ENCODE measurements at regions not wholly inside any gene's neighbourhood (a gene's known extent, or its start where the extent isn't known, plus 50 kb on each side); places are given as distances from the start of the nearest gene placed in this dataset.

DNA sequence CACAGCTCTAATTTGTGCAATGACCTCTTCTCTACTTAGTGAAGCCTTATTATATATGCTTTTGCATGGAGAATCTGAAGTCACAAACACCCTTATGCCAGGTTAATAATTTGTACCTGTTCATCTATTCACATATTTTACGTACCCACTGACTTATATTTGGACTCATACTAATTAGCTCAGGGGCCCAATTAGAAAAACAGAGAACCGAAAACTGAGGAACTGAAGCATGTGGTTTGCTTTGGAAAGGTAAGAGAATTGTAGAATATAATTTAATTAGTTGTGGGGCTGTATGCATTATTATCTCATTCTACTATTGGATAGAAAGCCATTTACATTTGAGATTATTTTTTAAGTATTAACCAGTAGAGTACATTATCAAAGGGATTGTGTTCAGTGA lies 805.9 kb upstream of the CITED2 start:
- TF ChIP-seq, protein P1, sequence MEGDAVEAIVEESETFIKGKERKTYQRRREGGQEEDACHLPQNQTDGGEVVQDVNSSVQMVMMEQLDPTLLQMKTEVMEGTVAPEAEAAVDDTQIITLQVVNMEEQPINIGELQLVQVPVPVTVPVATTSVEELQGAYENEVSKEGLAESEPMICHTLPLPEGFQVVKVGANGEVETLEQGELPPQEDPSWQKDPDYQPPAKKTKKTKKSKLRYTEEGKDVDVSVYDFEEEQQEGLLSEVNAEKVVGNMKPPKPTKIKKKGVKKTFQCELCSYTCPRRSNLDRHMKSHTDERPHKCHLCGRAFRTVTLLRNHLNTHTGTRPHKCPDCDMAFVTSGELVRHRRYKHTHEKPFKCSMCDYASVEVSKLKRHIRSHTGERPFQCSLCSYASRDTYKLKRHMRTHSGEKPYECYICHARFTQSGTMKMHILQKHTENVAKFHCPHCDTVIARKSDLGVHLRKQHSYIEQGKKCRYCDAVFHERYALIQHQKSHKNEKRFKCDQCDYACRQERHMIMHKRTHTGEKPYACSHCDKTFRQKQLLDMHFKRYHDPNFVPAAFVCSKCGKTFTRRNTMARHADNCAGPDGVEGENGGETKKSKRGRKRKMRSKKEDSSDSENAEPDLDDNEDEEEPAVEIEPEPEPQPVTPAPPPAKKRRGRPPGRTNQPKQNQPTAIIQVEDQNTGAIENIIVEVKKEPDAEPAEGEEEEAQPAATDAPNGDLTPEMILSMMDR (IDR thresholded peaks at IDR 0.05; ENCODE audit: control extremely low read depth, extremely low read depth, low read depth, missing control alignments), result no peak
- DNase-seq (ENCODE audit: extremely low spot score), result no peak
- ChIA-PET CTCF (interaction anchor here (1.2 kb wide), 1 partner anchor 48 kb away, joined by 3 read pairs; no protein-coding TSS in a partner anchor), POLR2A (no interaction called here)

DNA sequence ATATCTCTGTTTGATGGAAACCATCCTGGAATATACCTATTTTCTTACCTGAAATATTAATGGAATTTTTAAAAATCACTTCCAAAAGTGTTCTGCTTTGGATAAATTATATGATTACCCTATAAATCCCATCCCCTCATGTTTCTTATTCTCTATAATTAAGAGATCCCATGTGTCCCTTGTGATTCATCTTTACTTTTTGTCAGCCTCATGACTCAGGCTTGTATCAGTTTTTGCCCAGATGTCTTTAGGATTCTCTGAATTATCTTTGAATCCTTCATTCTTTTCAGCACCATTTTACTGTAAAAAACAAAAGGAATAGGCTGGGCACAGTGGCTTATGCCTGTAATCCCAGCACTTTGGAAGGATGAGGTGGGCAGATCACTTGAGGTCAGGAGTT lies 804.5 kb upstream of the CITED2 start:
- TF ChIP-seq, protein P1 (IDR thresholded peaks at IDR 0.05; ENCODE audit: control extremely low read depth, extremely low read depth, low read depth, missing control alignments), result no peak
- ChIA-PET CTCF (interaction anchor here (1.8 kb wide), 1 partner anchor 12 kb away, joined by 4 read pairs; no protein-coding TSS in a partner anchor), POLR2A (no interaction called here)
- no peak for DNase-seq (ENCODE audit: extremely low spot score)

DNA sequence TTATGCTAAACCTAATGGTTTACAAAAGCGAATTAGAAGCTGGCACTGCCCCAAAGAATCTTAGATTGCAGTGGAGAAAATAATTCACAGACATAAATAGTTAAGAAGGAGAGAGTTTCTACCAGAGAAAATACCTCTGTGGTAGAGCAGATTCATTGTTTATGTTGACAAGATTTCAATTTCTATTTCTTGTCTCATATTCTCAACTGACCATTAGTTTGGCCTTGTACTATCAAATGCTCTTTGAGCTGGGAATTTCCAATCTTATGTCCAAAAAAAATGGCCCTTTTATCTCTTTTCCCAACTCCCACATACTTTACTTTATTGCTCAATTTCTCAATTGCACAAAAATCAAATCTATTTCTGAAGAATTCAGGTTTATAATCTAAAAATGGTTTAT lies 804.1 kb upstream of the CITED2 start:
- DNase-seq (ENCODE audit: extremely low spot score), result no peak
- ChIA-PET CTCF (interaction anchor here (1.8 kb wide), 1 partner anchor 13 kb away, joined by 4 read pairs; no protein-coding TSS in a partner anchor), POLR2A (interaction anchor here (0.6 kb wide), 1 partner anchor 760 kb away, joined by 3 read pairs; no protein-coding TSS in a partner anchor)
- TF ChIP-seq, protein P1 (IDR thresholded peaks at IDR 0.05; ENCODE audit: control extremely low read depth, extremely low read depth, low read depth, missing control alignments), result no peak

DNA sequence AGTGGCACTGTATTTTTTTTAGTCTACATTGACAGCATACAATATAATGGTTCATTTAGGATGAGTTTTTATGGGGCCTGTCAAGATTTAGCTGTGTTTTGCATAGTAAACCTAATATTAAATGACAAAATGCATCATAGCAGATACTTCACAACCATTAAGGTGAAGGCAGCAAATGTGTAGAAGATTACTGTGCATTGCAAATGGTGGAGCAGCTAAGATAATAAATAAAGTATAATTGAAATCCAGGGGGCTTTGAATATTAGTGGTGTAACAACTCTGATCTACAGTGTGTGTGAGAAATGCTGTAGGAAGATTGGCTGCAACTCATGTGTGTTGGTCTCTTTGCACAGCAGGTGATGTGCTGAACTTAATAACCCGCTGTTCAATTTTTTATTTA lies 801.9 kb upstream of the CITED2 start:
- ChIA-PET POLR2A (no interaction called here), CTCF (no interaction called here)
- TF ChIP-seq, protein P1 (IDR thresholded peaks at IDR 0.05; ENCODE audit: control extremely low read depth, extremely low read depth, low read depth, missing control alignments), result no peak
- no peak for DNase-seq (ENCODE audit: extremely low spot score)

DNA sequence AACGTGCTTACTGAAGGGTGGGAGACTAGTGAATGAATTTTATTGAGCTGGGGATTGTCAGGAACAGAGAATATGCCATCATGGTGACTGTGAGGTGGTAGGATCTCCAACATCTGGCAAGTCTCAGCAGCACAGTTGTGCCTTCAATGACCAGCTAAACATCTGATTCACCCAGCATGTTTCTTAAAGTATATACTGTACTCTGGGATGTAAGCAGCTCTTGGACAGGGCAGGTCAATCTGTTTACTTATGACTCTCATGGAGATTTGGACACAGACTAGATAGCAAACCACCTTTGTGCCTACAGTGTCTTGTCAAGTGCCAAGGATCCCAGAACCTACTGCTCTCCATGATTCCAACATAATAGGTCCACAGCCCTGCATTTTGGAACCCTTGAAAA lies 801.0 kb upstream of the CITED2 start:
- TF ChIP-seq, protein P1 (IDR thresholded peaks at IDR 0.05; ENCODE audit: control extremely low read depth, extremely low read depth, low read depth, missing control alignments), result no peak
- ChIA-PET POLR2A (no interaction called here), CTCF (interaction anchor here (1.3 kb wide), 2 partner anchors 10 to 28 kb away, joined by 3 to 7 read pairs; no protein-coding TSS in a partner anchor)
- no peak for DNase-seq (ENCODE audit: extremely low spot score)

DNA sequence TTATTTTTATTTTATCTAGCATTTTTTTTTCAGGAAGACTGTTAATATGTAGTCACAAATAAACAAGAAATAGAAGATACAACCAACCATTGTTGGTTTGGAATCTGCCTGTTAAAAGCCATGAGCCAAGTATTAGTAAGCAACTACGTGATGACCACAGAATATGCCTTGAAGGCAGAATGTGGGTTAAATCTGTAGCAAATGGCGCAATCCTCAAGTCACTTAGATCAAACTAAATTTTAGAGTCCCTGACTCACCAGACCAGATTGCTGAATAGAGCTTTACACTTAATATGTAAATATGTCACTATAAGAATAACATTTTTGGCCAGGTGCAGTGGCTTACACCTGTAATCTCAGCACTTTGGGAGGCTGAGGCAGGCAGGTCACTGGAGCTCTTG lies 800.1 kb upstream of the CITED2 start:
- CTCF ChIA-PET, result interaction anchor here (1.2 to 1.3 kb wide), 3 partner anchors 9 to 19 kb away, joined by 3 to 7 read pairs (median 4); no protein-coding TSS in a partner anchor
- TF ChIP-seq, protein P1 (IDR thresholded peaks at IDR 0.05; ENCODE audit: control extremely low read depth, extremely low read depth, low read depth, missing control alignments), result no peak
- POLR2A ChIA-PET, result no interaction called here
- no peak for DNase-seq (ENCODE audit: extremely low spot score)
